GM12874 (cell line): ENCODE measurements at regions not wholly inside any gene's neighbourhood (a gene's known extent, or its start where the extent isn't known, plus 50 kb on each side); places are given as distances from the start of the nearest gene placed in this dataset.

Experiments
- TF ChIP-seq, protein P1 (sequence below): IDR thresholded peaks from 2 replicates; pipeline ENCODE4 v1.5.1; 2011; ENCODE audit warnings: low read depth, mild to moderate bottlenecking, control low read depth, low read length, moderate library complexity; ENCODE audit not compliant: insufficient read depth

DNA sequence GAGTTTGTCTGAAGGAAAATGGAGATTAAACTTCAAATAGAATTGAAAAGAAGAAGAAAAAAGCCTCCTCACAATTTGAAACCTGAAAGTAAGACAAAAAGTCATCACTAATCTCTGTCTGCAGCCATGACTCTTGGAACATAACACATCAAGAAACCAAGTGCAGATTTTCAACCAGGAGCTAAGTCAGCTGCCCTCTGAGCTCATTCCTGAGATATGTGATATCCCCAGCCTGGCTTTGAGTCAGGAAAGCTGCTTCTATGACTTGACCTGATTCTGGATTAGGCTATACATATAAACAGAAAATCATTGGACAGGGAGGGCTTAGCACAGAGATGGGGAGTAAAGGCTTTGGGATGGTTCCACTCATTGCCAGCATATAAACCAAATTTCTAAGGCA, 891.4 kb downstream of the TFAP2A start:
- TF ChIP-seq, protein P1, sequence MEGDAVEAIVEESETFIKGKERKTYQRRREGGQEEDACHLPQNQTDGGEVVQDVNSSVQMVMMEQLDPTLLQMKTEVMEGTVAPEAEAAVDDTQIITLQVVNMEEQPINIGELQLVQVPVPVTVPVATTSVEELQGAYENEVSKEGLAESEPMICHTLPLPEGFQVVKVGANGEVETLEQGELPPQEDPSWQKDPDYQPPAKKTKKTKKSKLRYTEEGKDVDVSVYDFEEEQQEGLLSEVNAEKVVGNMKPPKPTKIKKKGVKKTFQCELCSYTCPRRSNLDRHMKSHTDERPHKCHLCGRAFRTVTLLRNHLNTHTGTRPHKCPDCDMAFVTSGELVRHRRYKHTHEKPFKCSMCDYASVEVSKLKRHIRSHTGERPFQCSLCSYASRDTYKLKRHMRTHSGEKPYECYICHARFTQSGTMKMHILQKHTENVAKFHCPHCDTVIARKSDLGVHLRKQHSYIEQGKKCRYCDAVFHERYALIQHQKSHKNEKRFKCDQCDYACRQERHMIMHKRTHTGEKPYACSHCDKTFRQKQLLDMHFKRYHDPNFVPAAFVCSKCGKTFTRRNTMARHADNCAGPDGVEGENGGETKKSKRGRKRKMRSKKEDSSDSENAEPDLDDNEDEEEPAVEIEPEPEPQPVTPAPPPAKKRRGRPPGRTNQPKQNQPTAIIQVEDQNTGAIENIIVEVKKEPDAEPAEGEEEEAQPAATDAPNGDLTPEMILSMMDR, result no peak

DNA sequence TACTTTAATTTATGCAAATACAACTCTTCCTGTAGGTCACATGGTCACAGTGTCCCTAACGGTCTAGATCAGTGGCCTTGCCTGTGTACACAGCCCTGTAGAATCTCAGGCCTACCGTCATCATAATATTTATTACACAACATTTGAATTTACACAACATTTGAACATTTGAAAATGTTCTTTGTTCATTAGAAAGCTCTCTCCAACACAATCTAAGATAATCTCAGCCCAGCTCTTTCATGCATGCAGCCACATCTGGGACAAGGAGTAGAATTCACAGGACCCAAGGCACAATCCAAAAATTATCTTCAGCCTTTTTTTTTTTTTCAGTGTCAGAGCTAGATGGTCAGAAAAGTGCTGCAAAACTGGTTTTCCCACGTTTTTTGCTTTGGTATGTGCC, 892.8 kb downstream of the TFAP2A start:
- TF ChIP-seq, protein P1, result no peak

DNA sequence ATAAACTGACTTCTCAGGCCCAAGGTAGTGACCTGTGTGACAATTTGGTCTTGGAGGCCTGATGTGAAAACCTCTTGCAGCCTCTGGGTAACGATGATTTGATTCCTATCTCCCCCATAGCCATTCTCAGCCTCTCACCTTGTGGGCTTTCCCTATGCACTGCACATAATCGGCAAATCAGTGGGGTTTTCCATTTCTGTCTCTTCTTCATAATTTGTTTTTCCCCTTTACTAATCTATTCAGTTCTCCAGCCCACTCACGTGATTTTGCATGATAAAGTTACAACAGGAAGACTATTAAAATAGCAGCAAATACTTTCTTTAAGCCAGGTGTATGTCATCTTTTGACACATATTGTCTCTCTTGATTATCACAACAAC, 893.7 kb downstream of the TFAP2A start:
- TF ChIP-seq, protein P1, result no peak

DNA sequence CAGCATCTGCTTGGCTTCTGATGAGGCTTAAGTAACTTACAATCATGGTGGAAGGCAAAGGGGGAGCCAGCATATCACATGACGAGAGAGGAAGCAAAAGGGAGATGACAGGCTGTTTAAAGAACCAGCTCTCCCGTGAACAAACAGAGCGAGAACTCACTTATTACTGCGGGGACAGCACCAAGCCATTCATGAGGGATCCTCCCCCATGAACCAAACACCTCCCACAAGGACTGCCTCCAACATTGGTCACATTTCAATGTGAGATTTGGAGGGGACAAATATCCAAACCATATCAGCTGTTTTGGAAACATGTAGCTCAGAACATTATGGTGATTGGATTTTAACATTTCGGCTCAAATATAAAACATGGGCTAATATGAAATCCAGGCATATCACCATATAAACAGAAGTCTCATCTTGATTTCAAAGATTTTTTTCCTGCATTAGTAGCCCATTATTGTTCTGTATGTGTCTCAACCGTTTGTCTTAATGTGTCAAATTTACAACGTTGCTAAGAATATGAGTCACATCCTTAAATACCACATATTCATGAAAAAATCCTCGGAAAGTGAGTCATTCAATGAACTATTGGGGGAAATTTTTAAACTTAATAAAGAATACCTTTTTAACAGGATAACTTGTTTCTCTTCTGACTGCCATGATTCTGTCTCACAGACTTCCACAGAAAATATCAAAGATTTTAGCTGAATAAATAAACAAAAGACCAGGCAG, 894.3 kb downstream of the TFAP2A start:
- TF ChIP-seq, protein P1, result no peak

DNA sequence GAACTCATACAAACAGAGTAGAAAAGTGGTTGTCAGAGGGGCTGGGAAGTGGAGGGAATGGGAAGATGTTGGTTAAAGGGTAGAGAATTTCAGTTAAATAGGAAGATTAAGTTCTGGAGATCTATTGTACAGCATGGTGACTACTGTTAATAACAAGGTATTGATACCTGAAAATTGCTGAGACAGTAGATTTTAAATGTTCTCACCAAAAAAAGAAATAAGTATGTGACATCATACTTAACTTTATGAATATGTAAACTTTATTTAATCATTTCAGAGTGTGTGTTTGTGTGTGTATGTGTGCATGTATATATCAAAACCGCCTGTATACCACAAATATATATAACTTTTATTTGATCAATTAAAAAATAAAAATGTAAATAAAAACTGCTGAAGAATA, 896.4 kb downstream of the TFAP2A start:
- TF ChIP-seq, protein P1, result no peak

DNA sequence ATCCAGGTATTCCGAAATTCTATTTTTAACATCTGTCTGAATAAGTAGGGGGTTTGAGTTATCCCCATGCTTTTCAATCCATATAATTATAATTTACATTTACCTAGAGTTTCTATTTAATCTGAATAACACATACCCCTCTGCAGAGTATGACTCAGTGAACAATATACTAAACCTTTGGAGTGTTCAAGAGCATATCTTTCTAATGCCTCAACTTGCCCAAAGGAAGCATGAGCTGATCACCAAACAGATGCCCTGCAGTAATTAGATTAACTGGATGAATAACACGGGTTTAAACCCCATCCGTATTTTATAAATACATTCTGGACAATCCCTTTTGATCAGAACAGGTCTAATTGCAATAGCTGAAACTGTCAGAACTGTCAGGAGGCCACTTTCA, 897.1 kb downstream of the TFAP2A start:
- TF ChIP-seq, protein P1, result no peak

DNA sequence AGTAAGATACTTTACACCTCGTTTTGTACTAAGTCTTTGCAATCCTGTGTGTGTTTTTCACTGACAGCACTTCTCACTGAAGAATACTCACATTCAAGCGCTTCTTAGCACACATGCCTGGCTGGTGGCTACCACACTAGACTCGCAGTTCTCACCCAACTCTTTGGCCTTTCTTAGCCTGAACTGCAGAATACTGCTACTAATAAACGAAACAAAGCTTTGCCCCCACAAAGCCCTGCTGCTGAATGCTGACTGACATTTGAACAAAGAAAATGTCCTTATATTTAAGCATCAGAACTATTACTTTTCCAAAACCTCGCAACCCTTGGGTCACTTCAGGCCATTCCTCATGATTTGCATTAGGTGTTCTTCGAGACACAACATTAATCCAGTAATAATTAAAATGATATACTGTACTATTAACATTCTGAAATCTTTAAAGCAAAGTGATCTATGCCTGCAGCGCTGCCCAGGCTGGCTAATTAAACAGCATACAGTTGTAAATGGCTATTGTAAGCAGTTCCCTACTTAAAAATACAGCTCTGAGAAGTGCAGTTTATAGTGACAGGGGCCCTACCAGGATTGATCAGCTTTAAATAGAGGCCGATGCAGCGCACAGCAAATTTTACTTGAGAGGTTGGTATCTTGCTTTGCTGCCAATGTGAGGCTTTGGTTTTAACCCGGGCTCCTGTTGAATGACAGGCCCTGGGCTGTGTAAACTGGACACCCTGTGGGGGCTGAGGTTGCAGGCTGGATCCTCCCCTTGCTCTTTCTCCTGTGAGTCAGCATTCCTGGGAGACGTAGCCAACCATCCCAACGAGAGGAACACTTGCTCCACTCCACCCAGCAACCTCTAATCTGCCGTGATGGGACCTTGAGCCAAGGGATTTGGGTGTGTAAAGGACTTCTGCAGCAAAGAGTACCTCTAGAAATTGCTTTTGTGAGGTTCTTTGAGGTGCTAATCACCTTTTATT, 899.0 kb downstream of the TFAP2A start:
- TF ChIP-seq, protein P1, result no peak
